ENCODE measurements at regions not wholly inside any gene's neighbourhood (a gene's known extent, or its start where the extent isn't known, plus 50 kb on each side); places are given as distances from the start of the nearest gene placed in this dataset.

DNA sequence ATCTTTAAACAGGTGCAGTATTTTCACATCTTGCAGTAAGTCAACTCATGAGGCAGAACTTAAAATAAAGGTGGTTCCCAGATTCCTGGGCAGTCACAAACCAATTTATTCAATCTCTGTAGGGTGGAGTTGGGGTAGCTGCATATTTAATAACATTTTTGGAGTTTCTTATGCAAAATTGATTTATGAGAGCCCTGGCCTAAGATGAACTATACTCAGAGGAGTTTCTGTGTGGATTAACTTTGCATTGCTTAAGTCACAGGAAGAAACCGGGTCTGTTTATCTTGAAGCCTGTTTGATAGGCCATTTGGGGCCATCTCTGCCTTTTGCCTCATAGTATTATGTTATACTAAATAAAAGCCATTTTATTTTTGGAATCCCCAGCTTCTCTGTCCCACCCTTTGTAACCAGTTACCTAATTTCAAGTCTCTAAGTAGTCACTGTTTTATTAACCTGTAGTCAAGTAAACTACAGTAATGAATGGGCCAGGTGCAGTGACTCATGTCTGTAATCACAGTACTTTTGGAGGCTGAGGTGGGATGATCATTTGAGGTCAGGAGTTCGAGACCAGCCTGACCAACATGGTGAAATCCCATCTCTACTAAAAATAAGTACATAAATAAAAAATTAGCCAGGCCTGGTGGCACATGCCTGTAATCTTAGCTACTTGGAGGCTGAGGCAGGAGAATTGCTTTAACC is 104.4 kb upstream of the FAM3C start:
- TF ChIP-seq, protein P1, sequence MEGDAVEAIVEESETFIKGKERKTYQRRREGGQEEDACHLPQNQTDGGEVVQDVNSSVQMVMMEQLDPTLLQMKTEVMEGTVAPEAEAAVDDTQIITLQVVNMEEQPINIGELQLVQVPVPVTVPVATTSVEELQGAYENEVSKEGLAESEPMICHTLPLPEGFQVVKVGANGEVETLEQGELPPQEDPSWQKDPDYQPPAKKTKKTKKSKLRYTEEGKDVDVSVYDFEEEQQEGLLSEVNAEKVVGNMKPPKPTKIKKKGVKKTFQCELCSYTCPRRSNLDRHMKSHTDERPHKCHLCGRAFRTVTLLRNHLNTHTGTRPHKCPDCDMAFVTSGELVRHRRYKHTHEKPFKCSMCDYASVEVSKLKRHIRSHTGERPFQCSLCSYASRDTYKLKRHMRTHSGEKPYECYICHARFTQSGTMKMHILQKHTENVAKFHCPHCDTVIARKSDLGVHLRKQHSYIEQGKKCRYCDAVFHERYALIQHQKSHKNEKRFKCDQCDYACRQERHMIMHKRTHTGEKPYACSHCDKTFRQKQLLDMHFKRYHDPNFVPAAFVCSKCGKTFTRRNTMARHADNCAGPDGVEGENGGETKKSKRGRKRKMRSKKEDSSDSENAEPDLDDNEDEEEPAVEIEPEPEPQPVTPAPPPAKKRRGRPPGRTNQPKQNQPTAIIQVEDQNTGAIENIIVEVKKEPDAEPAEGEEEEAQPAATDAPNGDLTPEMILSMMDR (IDR thresholded peaks at IDR 0.05): no peak
- H3K36me3 ChIP-seq (ENCODE audit: control insufficient read depth, insufficient read depth, low read length): no peaks in the 10 kb centered on the region
- H3K4me1 ChIP-seq (ENCODE audit: control insufficient read depth, insufficient read depth, low read length): no peaks in the 10 kb centered on the region; the same call in 1 of the 2 replicates
- H3K27ac ChIP-seq (ENCODE audit: low read length): no peak overlapping the region
- H3K4me3 ChIP-seq (ENCODE audit: low read depth in 2 of 2, low read length in 2 of 2): no peak overlapping the region
- ATAC-seq: no peak
- intact Hi-C loops (cut with micrococcal nuclease; ENCODE audit: unreplicated experiment) (no loop called here), in situ Hi-C loops (cut with HindIII; ENCODE audit: low pct_unique_long_range_greater_than_20kb, low sequenced_read_pairs) (no loop called here)
- CTCF ChIA-PET: no interaction called here
- no peak for DNase-seq (ENCODE audit: low read depth, low spot score)
- H3K9me3 ChIP-seq (ENCODE audit: control insufficient read depth, insufficient read depth, low read depth, low read length): peaks cover 12% of the 10 kb centered on the region; the same call in 1 of the 2 replicates
- H3K27me3 ChIP-seq (ENCODE audit: control insufficient read depth, insufficient read depth, low read length): no peaks in the 10 kb centered on the region
- no TSS peak for BruUV-seq (replicated peaks)
- POLR2A ChIA-PET: no interaction called here

DNA sequence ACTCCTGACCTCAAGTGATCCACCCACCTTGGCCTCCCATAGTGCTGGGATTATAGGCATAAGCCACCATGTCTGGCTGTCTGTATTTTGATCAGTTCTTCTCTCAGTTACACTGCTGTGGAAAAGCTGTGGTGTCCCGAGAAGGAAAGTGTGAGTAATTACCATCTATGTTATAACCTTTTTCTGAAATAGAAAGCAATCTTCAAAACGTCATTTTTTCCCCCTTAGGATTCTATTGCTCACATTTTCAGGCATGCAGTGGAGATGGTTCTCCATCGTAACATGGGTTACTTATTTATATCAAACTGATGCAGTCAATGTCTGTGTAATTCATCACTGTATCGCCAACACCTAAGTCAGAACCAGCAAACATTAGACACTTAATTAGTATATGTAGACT is 103.5 kb upstream of the FAM3C start:
- no peak for ATAC-seq
- BruUV-seq (replicated peaks): no TSS peak
- Histone ChIP-seq H3K4me3 (ENCODE audit: low read depth in 2 of 2, low read length in 2 of 2) (no peak overlapping the region), H3K4me1 (ENCODE audit: control insufficient read depth, insufficient read depth, low read length) (no peaks in the 10 kb centered on the region; the same call in 1 of the 2 replicates), H3K36me3 (ENCODE audit: control insufficient read depth, insufficient read depth, low read length) (no peaks in the 10 kb centered on the region), H3K27ac (ENCODE audit: low read length) (no peak overlapping the region), H3K9me3 (ENCODE audit: control insufficient read depth, insufficient read depth, low read depth, low read length) (peaks cover 3% of the 10 kb centered on the region; the same call in 1 of the 2 replicates), H3K27me3 (ENCODE audit: control insufficient read depth, insufficient read depth, low read length) (no peaks in the 10 kb centered on the region)
- ChIA-PET POLR2A (no interaction called here), CTCF (no interaction called here)
- no peak for DNase-seq (ENCODE audit: low read depth, low spot score)
- TF ChIP-seq TCF7L2 (IDR thresholded peaks at IDR 0.05; ENCODE audit: low read depth, low read length): no peak
- TF ChIP-seq, protein P1 (IDR thresholded peaks at IDR 0.05): no peak
- no peak for TF ChIP-seq POLR2AphosphoS5 (IDR thresholded peaks at IDR 0.05; ENCODE audit: low read depth, low read length)
- TF ChIP-seq, protein P2, sequence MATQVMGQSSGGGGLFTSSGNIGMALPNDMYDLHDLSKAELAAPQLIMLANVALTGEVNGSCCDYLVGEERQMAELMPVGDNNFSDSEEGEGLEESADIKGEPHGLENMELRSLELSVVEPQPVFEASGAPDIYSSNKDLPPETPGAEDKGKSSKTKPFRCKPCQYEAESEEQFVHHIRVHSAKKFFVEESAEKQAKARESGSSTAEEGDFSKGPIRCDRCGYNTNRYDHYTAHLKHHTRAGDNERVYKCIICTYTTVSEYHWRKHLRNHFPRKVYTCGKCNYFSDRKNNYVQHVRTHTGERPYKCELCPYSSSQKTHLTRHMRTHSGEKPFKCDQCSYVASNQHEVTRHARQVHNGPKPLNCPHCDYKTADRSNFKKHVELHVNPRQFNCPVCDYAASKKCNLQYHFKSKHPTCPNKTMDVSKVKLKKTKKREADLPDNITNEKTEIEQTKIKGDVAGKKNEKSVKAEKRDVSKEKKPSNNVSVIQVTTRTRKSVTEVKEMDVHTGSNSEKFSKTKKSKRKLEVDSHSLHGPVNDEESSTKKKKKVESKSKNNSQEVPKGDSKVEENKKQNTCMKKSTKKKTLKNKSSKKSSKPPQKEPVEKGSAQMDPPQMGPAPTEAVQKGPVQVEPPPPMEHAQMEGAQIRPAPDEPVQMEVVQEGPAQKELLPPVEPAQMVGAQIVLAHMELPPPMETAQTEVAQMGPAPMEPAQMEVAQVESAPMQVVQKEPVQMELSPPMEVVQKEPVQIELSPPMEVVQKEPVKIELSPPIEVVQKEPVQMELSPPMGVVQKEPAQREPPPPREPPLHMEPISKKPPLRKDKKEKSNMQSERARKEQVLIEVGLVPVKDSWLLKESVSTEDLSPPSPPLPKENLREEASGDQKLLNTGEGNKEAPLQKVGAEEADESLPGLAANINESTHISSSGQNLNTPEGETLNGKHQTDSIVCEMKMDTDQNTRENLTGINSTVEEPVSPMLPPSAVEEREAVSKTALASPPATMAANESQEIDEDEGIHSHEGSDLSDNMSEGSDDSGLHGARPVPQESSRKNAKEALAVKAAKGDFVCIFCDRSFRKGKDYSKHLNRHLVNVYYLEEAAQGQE (IDR thresholded peaks at IDR 0.05; ENCODE audit: insufficient read depth in 1 of 2, low read depth in 2 of 2, low read length in 1 of 2): no peak
- TF ChIP-seq SIN3A (IDR thresholded peaks at IDR 0.05; ENCODE audit: borderline replicate concordance, insufficient read depth, low read depth, low read length): no peak
- in situ Hi-C loops (cut with HindIII; ENCODE audit: low pct_unique_long_range_greater_than_20kb, low sequenced_read_pairs): no loop called here
- intact Hi-C loops (cut with micrococcal nuclease; ENCODE audit: unreplicated experiment): no loop called here
